Dendritic cell treated with granulocyte-macrophage colony-stimulating factor and Interleukin-4, amounts not matched to agents 40 ng/mL and 50 ng/mL, for 4 days (primary cell): ENCODE measurements at regions not wholly inside any gene's neighbourhood (a gene's known extent, or its start where the extent isn't known, plus 50 kb on each side); places are given as distances from the start of the nearest gene placed in this dataset.

Experiments used
- H3K27ac Mint-ChIP-seq: one replicate; pipeline ENCODE4 v1.8.0; 2022; ENCODE audit warnings: mild to moderate bottlenecking, mixed read lengths
- H3K27me3 Mint-ChIP-seq: one replicate; pipeline ENCODE4 v1.8.0; 2022; ENCODE audit warnings: mild to moderate bottlenecking, mixed read lengths
- H3K36me3 Mint-ChIP-seq: one replicate; pipeline ENCODE4 v1.8.0; 2022; ENCODE audit warnings: low read depth, mixed read lengths
- H3K4me1 Mint-ChIP-seq: one replicate; pipeline ENCODE4 v1.8.0; 2022; ENCODE audit warnings: low read depth, mixed read lengths
- H3K4me3 Mint-ChIP-seq: one replicate; pipeline ENCODE4 v1.8.0; 2022; ENCODE audit warnings: mild to moderate bottlenecking, moderate library complexity, mixed read lengths
- H3K9me3 Mint-ChIP-seq: one replicate; pipeline ENCODE4 v1.8.0; 2022; ENCODE audit warnings: mixed read lengths
- intact Hi-C: fragments of 100-400 bp; cut with micrococcal nuclease; formaldehyde crosslinking; loops from one replicate; pipeline ENCODE4 v1.15.0; 2022

- H3K4me1 Mint-ChIP-seq, result no peaks in the 10 kb centered on the region
- no peak overlapping the region for H3K27ac Mint-ChIP-seq
- H3K4me3 Mint-ChIP-seq, result no peak overlapping the region
- H3K27me3 Mint-ChIP-seq, result no peaks in the 10 kb centered on the region
- intact Hi-C loops, result no loop called here
- H3K9me3 Mint-ChIP-seq, result no peaks in the 10 kb centered on the region
- H3K36me3 Mint-ChIP-seq, result no peaks in the 10 kb centered on the region
Measured at GRCh38 chr6:21883595-21884328, 290.2 kb downstream of the SOX4 start.

- Mint-ChIP-seq H3K4me3 (no peak overlapping the region), H3K27me3 (no peaks in the 10 kb centered on the region), H3K4me1 (no peaks in the 10 kb centered on the region), H3K27ac (no peak overlapping the region), H3K9me3 (no peaks in the 10 kb centered on the region), H3K36me3 (no peaks in the 10 kb centered on the region)
- intact Hi-C loops, result no loop called here
Measured at GRCh38 chr6:21885111-21885510, 291.6 kb downstream of the SOX4 start.

GRCh38 chr6:21885532-21886114 lies 292.1 kb downstream of the SOX4 start:
- no peak overlapping the region for H3K4me3 Mint-ChIP-seq
- no peaks in the 10 kb centered on the region for H3K36me3 Mint-ChIP-seq
- no peak overlapping the region for H3K27ac Mint-ChIP-seq
- H3K4me1 Mint-ChIP-seq, result no peaks in the 10 kb centered on the region
- H3K27me3 Mint-ChIP-seq, result no peaks in the 10 kb centered on the region
- intact Hi-C loops, result no loop called here
- H3K9me3 Mint-ChIP-seq, result no peaks in the 10 kb centered on the region

GRCh38 chr6:21886542-21887151 lies 293.1 kb downstream of the SOX4 start:
- Mint-ChIP-seq H3K4me1 (no peaks in the 10 kb centered on the region), H3K36me3 (no peaks in the 10 kb centered on the region), H3K4me3 (no peak overlapping the region), H3K27ac (no peak overlapping the region), H3K9me3 (no peaks in the 10 kb centered on the region), H3K27me3 (no peaks in the 10 kb centered on the region)
- intact Hi-C loops, result no loop called here

- Mint-ChIP-seq H3K4me1 (no peaks in the 10 kb centered on the region), H3K9me3 (no peaks in the 10 kb centered on the region), H3K27me3 (no peaks in the 10 kb centered on the region), H3K36me3 (no peaks in the 10 kb centered on the region), H3K4me3 (no peak overlapping the region), H3K27ac (no peak overlapping the region)
- intact Hi-C loops, result no loop called here
Measured at GRCh38 chr6:21887231-21888185, 294.0 kb downstream of the SOX4 start.

GRCh38 chr6:21891080-21891479 lies 297.5 kb downstream of the SOX4 start:
- H3K36me3 Mint-ChIP-seq, result no peaks in the 10 kb centered on the region
- no peaks in the 10 kb centered on the region for H3K27me3 Mint-ChIP-seq
- no peak overlapping the region for H3K27ac Mint-ChIP-seq
- no peaks in the 10 kb centered on the region for H3K4me1 Mint-ChIP-seq
- H3K4me3 Mint-ChIP-seq, result no peak overlapping the region
- intact Hi-C loops, result no loop called here
- H3K9me3 Mint-ChIP-seq, result no peaks in the 10 kb centered on the region

- Mint-ChIP-seq H3K27ac (no peak overlapping the region), H3K4me3 (no peak overlapping the region), H3K4me1 (no peaks in the 10 kb centered on the region), H3K27me3 (no peaks in the 10 kb centered on the region), H3K36me3 (no peaks in the 10 kb centered on the region), H3K9me3 (no peaks in the 10 kb centered on the region)
- intact Hi-C loops, result no loop called here
Measured at GRCh38 chr6:21893793-21894192, 300.2 kb downstream of the SOX4 start.

- intact Hi-C loops, result no loop called here
- Mint-ChIP-seq H3K4me1 (no peaks in the 10 kb centered on the region), H3K9me3 (no peaks in the 10 kb centered on the region), H3K4me3 (no peak overlapping the region), H3K27ac (no peak overlapping the region), H3K27me3 (no peaks in the 10 kb centered on the region), H3K36me3 (no peaks in the 10 kb centered on the region)
Measured at GRCh38 chr6:21895555-21895954, 302.0 kb downstream of the SOX4 start.

GRCh38 chr6:21898107-21898796 lies 304.7 kb downstream of the SOX4 start:
- intact Hi-C loops, result no loop called here
- Mint-ChIP-seq H3K4me1 (no peaks in the 10 kb centered on the region), H3K4me3 (no peak overlapping the region), H3K27me3 (no peaks in the 10 kb centered on the region), H3K27ac (no peak overlapping the region), H3K9me3 (no peaks in the 10 kb centered on the region), H3K36me3 (no peaks in the 10 kb centered on the region)

- no peak overlapping the region for H3K4me3 Mint-ChIP-seq
- intact Hi-C loops, result no loop called here
Measured at GRCh38 chr6:21899708-21900107, 306.2 kb downstream of the SOX4 start.

GRCh38 chr6:21900730-21901129 lies 307.2 kb downstream of the SOX4 start:
- no peaks in the 10 kb centered on the region for H3K27me3 Mint-ChIP-seq
- H3K9me3 Mint-ChIP-seq, result no peaks in the 10 kb centered on the region
- no peak overlapping the region for H3K4me3 Mint-ChIP-seq
- H3K36me3 Mint-ChIP-seq, result no peaks in the 10 kb centered on the region
- H3K27ac Mint-ChIP-seq, result no peak overlapping the region
- intact Hi-C loops, result no loop called here
- no peaks in the 10 kb centered on the region for H3K4me1 Mint-ChIP-seq

More at GRCh38 chr6:21899708-21900107, 306.2 kb downstream of the SOX4 start:
- H3K27ac Mint-ChIP-seq, result no peak overlapping the region
- no peaks in the 10 kb centered on the region for H3K27me3 Mint-ChIP-seq
- H3K4me1 Mint-ChIP-seq, result no peaks in the 10 kb centered on the region
- no peaks in the 10 kb centered on the region for H3K9me3 Mint-ChIP-seq
- no peaks in the 10 kb centered on the region for H3K36me3 Mint-ChIP-seq

- H3K27ac Mint-ChIP-seq, result no peak overlapping the region
- H3K27me3 Mint-ChIP-seq, result no peaks in the 10 kb centered on the region
- intact Hi-C loops, result no loop called here
- no peaks in the 10 kb centered on the region for H3K9me3 Mint-ChIP-seq
- no peaks in the 10 kb centered on the region for H3K4me1 Mint-ChIP-seq
- no peaks in the 10 kb centered on the region for H3K36me3 Mint-ChIP-seq
- no peak overlapping the region for H3K4me3 Mint-ChIP-seq
Measured at GRCh38 chr6:21902628-21903169, 309.1 kb downstream of the SOX4 start.

GRCh38 chr6:21905531-21905930 lies 312.0 kb downstream of the SOX4 start:
- Mint-ChIP-seq H3K27ac (no peak overlapping the region), H3K4me1 (no peaks in the 10 kb centered on the region), H3K27me3 (no peaks in the 10 kb centered on the region), H3K9me3 (no peaks in the 10 kb centered on the region), H3K4me3 (no peak overlapping the region), H3K36me3 (no peaks in the 10 kb centered on the region)
- intact Hi-C loops, result no loop called here
